ENCODE measurements at regions not wholly inside any gene's neighbourhood (a gene's known extent, or its start where the extent isn't known, plus 50 kb on each side); places are given as distances from the start of the nearest gene placed in this dataset.

- no peaks in the 10 kb centered on the region for H4K20me1 ChIP-seq (ENCODE audit: control insufficient read depth, insufficient read depth)
- H3K79me2 ChIP-seq (ENCODE audit: control insufficient read depth, insufficient read depth, low read length): no peaks in the 10 kb centered on the region
- no peak for ATAC-seq
- no peak for FAIRE-seq
- H3K4me2 ChIP-seq (ENCODE audit: control insufficient read depth, insufficient read depth): no peak overlapping the region
- no peak overlapping the region for H3K27ac ChIP-seq (ENCODE audit: control insufficient read depth, insufficient read depth)
- WGBS (ENCODE audit: insufficient coverage, insufficient replicate concordance, low lambda C conversion rate, missing lambda C conversion rate): 47% methylated on average over 2 of the region's 2 CpGs
- no peak for DNase-seq (ENCODE audit: low read depth, low spot score)
- H3K4me3 ChIP-seq: no peak overlapping the region
- no peaks in the 10 kb centered on the region for H3K36me3 ChIP-seq (ENCODE audit: control insufficient read depth in 2 of 2, insufficient read depth in 2 of 2, low read length in 1 of 2)
- no peak overlapping the region for H2AFZ ChIP-seq (ENCODE audit: control insufficient read depth, low read depth, low read length)
- no TSS peak for BruUV-seq (replicated peaks)
- ChIA-PET SMC1A (ENCODE audit: uncharacterized antibody, unreplicated experiment) (interaction anchor here (1.4 to 1.5 kb wide), 2 partner anchors 17 to 35 kb away, joined by 3 to 6 read pairs; no protein-coding TSS in a partner anchor), CTCF (no interaction called here), RAD21 (ENCODE audit: unreplicated experiment) (no interaction called here), POLR2A (no interaction called here)
- H3K4me1 ChIP-seq (ENCODE audit: control insufficient read depth, insufficient read depth, low read length): no peaks in the 10 kb centered on the region
- intact Hi-C loops (cut with micrococcal nuclease; ENCODE audit: unreplicated experiment): no loop called here
- in situ Hi-C loops (cut with MboI): no loop called here
- H3K9ac ChIP-seq (ENCODE audit: control insufficient read depth, insufficient read depth, low read length): no peak overlapping the region
- H3K9me3 ChIP-seq (replicated peaks; ENCODE audit: control insufficient read depth, insufficient read depth, low read length): no peaks in the 10 kb centered on the region
- no peaks in the 10 kb centered on the region; a peak in 1 of 4 replicates for H3K27me3 ChIP-seq (replicated peaks in 1 of 2; ENCODE audit: control insufficient read depth in 2 of 2, insufficient read depth in 2 of 2, low read length in 1 of 2)
- TF ChIP-seq RAD51 (IDR thresholded peaks at IDR 0.05): no peak
- no peak for TF ChIP-seq FOXK2 (IDR thresholded peaks at IDR 0.05)
- no peak for TF ChIP-seq PAX8 (IDR thresholded peaks at IDR 0.05)
- no peak for TF ChIP-seq TCF3 (IDR thresholded peaks at IDR 0.05; ENCODE audit: borderline replicate concordance, insufficient read depth, low read depth, low read length)
- TF ChIP-seq ZNF217 (IDR thresholded peaks at IDR 0.05): no peak
- TF ChIP-seq TBL1XR1 (IDR thresholded peaks at IDR 0.05; ENCODE audit: low read depth, low read length): no peak
- TF ChIP-seq, protein P1, sequence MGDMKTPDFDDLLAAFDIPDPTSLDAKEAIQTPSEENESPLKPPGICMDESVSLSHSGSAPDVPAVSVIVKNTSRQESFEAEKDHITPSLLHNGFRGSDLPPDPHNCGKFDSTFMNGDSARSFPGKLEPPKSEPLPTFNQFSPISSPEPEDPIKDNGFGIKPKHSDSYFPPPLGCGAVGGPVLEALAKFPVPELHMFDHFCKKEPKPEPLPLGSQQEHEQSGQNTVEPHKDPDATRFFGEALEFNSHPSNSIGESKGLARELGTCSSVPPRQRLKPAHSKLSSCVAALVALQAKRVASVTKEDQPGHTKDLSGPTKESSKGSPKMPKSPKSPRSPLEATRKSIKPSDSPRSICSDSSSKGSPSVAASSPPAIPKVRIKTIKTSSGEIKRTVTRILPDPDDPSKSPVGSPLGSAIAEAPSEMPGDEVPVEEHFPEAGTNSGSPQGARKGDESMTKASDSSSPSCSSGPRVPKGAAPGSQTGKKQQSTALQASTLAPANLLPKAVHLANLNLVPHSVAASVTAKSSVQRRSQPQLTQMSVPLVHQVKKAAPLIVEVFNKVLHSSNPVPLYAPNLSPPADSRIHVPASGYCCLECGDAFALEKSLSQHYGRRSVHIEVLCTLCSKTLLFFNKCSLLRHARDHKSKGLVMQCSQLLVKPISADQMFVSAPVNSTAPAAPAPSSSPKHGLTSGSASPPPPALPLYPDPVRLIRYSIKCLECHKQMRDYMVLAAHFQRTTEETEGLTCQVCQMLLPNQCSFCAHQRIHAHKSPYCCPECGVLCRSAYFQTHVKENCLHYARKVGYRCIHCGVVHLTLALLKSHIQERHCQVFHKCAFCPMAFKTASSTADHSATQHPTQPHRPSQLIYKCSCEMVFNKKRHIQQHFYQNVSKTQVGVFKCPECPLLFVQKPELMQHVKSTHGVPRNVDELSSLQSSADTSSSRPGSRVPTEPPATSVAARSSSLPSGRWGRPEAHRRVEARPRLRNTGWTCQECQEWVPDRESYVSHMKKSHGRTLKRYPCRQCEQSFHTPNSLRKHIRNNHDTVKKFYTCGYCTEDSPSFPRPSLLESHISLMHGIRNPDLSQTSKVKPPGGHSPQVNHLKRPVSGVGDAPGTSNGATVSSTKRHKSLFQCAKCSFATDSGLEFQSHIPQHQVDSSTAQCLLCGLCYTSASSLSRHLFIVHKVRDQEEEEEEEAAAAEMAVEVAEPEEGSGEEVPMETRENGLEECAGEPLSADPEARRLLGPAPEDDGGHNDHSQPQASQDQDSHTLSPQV (IDR thresholded peaks at IDR 0.05): no peak
- TF ChIP-seq, protein P2, sequence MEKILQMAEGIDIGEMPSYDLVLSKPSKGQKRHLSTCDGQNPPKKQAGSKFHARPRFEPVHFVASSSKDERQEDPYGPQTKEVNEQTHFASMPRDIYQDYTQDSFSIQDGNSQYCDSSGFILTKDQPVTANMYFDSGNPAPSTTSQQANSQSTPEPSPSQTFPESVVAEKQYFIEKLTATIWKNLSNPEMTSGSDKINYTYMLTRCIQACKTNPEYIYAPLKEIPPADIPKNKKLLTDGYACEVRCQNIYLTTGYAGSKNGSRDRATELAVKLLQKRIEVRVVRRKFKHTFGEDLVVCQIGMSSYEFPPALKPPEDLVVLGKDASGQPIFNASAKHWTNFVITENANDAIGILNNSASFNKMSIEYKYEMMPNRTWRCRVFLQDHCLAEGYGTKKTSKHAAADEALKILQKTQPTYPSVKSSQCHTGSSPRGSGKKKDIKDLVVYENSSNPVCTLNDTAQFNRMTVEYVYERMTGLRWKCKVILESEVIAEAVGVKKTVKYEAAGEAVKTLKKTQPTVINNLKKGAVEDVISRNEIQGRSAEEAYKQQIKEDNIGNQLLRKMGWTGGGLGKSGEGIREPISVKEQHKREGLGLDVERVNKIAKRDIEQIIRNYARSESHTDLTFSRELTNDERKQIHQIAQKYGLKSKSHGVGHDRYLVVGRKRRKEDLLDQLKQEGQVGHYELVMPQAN (conservative IDR thresholded peaks at IDR 0.05): no peak
- TF ChIP-seq DPF2 (IDR thresholded peaks at IDR 0.05): no peak
- no peak for TF ChIP-seq RBBP5 (conservative IDR thresholded peaks at IDR 0.05)
- TF ChIP-seq PAX5 (IDR thresholded peaks at IDR 0.05; ENCODE audit: borderline replicate concordance, low read depth, low read length): no peak
- TF ChIP-seq SMARCA5 (IDR thresholded peaks at IDR 0.05): no peak
- no peak for TF ChIP-seq ZNF207 (IDR thresholded peaks at IDR 0.05; ENCODE audit: borderline replicate concordance)
- TF ChIP-seq, protein P3, sequence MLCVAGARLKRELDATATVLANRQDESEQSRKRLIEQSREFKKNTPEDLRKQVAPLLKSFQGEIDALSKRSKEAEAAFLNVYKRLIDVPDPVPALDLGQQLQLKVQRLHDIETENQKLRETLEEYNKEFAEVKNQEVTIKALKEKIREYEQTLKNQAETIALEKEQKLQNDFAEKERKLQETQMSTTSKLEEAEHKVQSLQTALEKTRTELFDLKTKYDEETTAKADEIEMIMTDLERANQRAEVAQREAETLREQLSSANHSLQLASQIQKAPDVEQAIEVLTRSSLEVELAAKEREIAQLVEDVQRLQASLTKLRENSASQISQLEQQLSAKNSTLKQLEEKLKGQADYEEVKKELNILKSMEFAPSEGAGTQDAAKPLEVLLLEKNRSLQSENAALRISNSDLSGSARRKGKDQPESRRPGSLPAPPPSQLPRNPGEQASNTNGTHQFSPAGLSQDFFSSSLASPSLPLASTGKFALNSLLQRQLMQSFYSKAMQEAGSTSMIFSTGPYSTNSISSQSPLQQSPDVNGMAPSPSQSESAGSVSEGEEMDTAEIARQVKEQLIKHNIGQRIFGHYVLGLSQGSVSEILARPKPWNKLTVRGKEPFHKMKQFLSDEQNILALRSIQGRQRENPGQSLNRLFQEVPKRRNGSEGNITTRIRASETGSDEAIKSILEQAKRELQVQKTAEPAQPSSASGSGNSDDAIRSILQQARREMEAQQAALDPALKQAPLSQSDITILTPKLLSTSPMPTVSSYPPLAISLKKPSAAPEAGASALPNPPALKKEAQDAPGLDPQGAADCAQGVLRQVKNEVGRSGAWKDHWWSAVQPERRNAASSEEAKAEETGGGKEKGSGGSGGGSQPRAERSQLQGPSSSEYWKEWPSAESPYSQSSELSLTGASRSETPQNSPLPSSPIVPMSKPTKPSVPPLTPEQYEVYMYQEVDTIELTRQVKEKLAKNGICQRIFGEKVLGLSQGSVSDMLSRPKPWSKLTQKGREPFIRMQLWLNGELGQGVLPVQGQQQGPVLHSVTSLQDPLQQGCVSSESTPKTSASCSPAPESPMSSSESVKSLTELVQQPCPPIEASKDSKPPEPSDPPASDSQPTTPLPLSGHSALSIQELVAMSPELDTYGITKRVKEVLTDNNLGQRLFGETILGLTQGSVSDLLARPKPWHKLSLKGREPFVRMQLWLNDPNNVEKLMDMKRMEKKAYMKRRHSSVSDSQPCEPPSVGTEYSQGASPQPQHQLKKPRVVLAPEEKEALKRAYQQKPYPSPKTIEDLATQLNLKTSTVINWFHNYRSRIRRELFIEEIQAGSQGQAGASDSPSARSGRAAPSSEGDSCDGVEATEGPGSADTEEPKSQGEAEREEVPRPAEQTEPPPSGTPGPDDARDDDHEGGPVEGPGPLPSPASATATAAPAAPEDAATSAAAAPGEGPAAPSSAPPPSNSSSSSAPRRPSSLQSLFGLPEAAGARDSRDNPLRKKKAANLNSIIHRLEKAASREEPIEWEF (IDR thresholded peaks at IDR 0.05; ENCODE audit: insufficient replicate concordance, low read depth, low read length): no peak
- no peak for TF ChIP-seq ATF3 (IDR thresholded peaks at IDR 0.05; ENCODE audit: borderline replicate concordance, extremely low read depth, low read depth, low read length)
Observed at GRCh38 chr9:2502760-2503159, 118.8 kb upstream of the VLDLR start.
